Upper lobe of left lung (tissue), 6 donors: ENCODE measurements at regions not wholly inside any gene's neighbourhood (a gene's known extent, or its start where the extent isn't known, plus 50 kb on each side); places are given as distances from the start of the nearest gene placed in this dataset.

Experiments used
- ATAC-seq, 2 donors: fragments of 200-7000 bp; cut with Tn5 transposase; one replicate each; pipeline ENCODE4 v1.9.1; 2022; ENCODE audit warnings: mild to moderate bottlenecking in 2 of 2, moderate library complexity in 2 of 2; ENCODE audit not compliant: low FRiP score in 2 of 2
- DNase-seq, 2 donors: peaks; one replicate each; pipeline ENCODE4 v3.0.0-alpha.2; 2019 to 2020
- H3K27ac ChIP-seq, 4 donors: fragments of 200-600 bp; sonication (generic); one replicate each; pipeline ENCODE4 v1.5.1; 2016 to 2019
- H3K27me3 ChIP-seq, 4 donors: fragments of 200-600 bp; sonication (generic); one replicate each; pipeline ENCODE4 v1.5.1; 2017 to 2019
- H3K36me3 ChIP-seq, 4 donors: fragments of 200-600 bp; sonication (generic); one replicate each; pipeline ENCODE4 v1.5.1; 2016 to 2019
- H3K4me1 ChIP-seq, 4 donors: fragments of 200-600 bp; sonication (generic); one replicate each; pipeline ENCODE4 v1.5.1; 2018 to 2019
- H3K4me3 ChIP-seq, 4 donors: fragments of 200-600 bp; sonication (generic); one replicate each; pipeline ENCODE4 v1.5.1; 2017 to 2019; ENCODE audit warnings: mild to moderate bottlenecking in 2 of 4, moderate library complexity in 1 of 4
- H3K9me3 ChIP-seq, 4 donors: fragments of 200-600 bp; sonication (generic); one replicate each; pipeline ENCODE4 v1.5.1; 2018 to 2019
- EP300 ChIP-seq, 4 donors: sonication (generic); formaldehyde crosslinking; IDR thresholded peaks; one replicate each; pipeline ENCODE4 v1.5.1; 2017; ENCODE audit warnings: antibody characterized with exemption in 4 of 4, control low read depth in 2 of 4
- POLR2A ChIP-seq, 4 donors: fragments of 450-650 bp; IDR thresholded peaks; one replicate each; pipeline ENCODE4 v1.5.1; 2016 to 2017; ENCODE audit warnings: antibody characterized with exemption in 4 of 4, mild to moderate bottlenecking in 2 of 4
- POLR2AphosphoS5 ChIP-seq, 2 donors: sonication (generic); formaldehyde crosslinking; IDR thresholded peaks; one replicate each; pipeline ENCODE4 v1.5.1; 2017; ENCODE audit warnings: antibody characterized with exemption in 2 of 2
- WGBS, 2 donors: methylation state at CpG; one replicate each; pipeline ENCODE4 v1.1.5; 2017 to 2018; 5-methylcytosine and 5-hydroxymethylcytosine counted together
- TF ChIP-seq, protein P1 (sequence below), 6 experiments: fragments of 450-650 bp in 4 of 6; fragments of 200-600 bp in 2 of 6; sonication (generic) in 2 of 6; IDR thresholded peaks; one replicate each; pipeline ENCODE4 v1.5.1; 2016 to 2019; ENCODE audit warnings: antibody characterized with exemption in 6 of 6
- donor health status: DM: no; HTN: no; CAD: no; lungs with moderate emphysema.
- donor health status: DM: no; HTN: yes; CAD: no; lungs with severe emphysema.

GRCh38 chr5:135222771-135223170 is 176.3 kb downstream of the MACROH2A1 start:
- no peaks in the 10 kb centered on the region for H3K27me3 ChIP-seq
- no peak overlapping the region for H3K27ac ChIP-seq
- 91 to 94% methylated on average over 3 of the region's 3 CpGs for WGBS, 2 donors
- ATAC-seq (no peak), DNase-seq (no peak)
- no peaks in the 10 kb centered on the region for H3K9me3 ChIP-seq
- H3K4me1 ChIP-seq, result peaks cover 0 to 9% (median 6%) of the 10 kb centered on the region in 4 donors
- H3K4me3 ChIP-seq, result no peak overlapping the region
- TF ChIP-seq POLR2AphosphoS5 (IDR thresholded peaks at IDR 0.05), result no peak
- H3K36me3 ChIP-seq, result no peaks in the 10 kb centered on the region

DNA sequence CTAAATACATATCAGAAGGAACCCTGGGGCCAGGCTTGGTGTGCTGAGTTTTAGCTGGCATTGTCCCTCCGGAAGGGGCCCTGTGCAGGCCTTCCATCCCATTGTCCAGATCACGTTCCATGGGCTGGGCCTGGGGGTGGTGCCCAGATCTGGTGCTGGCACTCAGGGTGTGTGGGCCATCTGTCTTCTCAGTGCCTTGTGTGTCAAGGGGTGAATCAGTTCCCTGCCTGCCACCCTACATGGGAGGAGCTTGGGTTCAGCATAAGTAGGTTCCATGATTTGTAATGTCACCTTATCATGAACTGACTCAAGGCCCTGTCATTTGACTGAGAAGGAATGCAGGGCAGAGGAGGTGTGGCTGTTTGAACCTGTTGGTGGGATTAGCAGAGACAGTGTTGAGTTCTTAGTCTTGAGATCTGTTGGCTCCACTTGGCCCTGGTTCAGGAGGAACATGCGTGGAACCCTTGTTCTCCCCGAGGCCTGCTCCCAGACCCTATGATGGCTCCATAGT is 176.8 kb downstream of the MACROH2A1 start:
- Histone ChIP-seq H3K27me3 (no peaks in the 10 kb centered on the region), H3K36me3 (no peaks in the 10 kb centered on the region), H3K9me3 (no peaks in the 10 kb centered on the region), H3K4me1 (peaks cover 0 to 9% (median 6%) of the 10 kb centered on the region in 4 donors), H3K4me3 (no peak overlapping the region), H3K27ac (no peak overlapping the region)
- ATAC-seq (no peak), DNase-seq (no peak)
- WGBS, 2 donors, result 97 to 100% methylated on average over 2 to 4 of the region's 4 CpGs
- TF ChIP-seq, protein P1, sequence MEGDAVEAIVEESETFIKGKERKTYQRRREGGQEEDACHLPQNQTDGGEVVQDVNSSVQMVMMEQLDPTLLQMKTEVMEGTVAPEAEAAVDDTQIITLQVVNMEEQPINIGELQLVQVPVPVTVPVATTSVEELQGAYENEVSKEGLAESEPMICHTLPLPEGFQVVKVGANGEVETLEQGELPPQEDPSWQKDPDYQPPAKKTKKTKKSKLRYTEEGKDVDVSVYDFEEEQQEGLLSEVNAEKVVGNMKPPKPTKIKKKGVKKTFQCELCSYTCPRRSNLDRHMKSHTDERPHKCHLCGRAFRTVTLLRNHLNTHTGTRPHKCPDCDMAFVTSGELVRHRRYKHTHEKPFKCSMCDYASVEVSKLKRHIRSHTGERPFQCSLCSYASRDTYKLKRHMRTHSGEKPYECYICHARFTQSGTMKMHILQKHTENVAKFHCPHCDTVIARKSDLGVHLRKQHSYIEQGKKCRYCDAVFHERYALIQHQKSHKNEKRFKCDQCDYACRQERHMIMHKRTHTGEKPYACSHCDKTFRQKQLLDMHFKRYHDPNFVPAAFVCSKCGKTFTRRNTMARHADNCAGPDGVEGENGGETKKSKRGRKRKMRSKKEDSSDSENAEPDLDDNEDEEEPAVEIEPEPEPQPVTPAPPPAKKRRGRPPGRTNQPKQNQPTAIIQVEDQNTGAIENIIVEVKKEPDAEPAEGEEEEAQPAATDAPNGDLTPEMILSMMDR (IDR thresholded peaks at IDR 0.05), result no peak
- TF ChIP-seq EP300 (IDR thresholded peaks at IDR 0.05), result no peak
- TF ChIP-seq POLR2A (IDR thresholded peaks at IDR 0.05), result no peak

DNA sequence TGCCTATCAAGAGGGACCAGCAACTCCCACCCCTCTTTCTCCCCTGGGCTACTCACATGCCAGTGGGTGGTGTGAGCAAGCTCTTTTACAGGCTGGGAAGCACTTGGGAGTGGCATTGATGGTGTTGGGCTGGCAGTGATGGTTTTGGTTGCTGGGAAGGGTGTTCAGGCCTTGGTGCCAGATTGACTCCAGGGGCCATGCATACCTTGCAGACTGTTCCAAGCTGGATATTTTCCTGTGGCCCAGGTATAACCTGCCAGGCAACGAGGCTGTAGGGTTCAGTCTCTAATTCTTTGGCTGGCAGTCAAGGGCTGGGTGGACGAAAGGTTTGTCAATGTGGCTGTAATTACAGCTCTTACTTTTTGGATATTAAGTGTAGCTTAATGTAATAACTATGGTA is 177.3 kb downstream of the MACROH2A1 start:
- Histone ChIP-seq H3K4me1 (peaks cover 0 to 8% (median 5%) of the 10 kb centered on the region in 4 donors), H3K36me3 (no peaks in the 10 kb centered on the region), H3K4me3 (no peak overlapping the region), H3K27ac (no peak overlapping the region), H3K9me3 (no peaks in the 10 kb centered on the region), H3K27me3 (no peaks in the 10 kb centered on the region)
- ATAC-seq, result no peak
- WGBS, 2 donors, result 82 to 93% methylated on average over 2 of the region's 2 CpGs
- no peak for DNase-seq
- TF ChIP-seq POLR2AphosphoS5 (IDR thresholded peaks at IDR 0.05), result no peak
- TF ChIP-seq EP300 (IDR thresholded peaks at IDR 0.05), result no peak
- TF ChIP-seq POLR2A (IDR thresholded peaks at IDR 0.05), result no peak
- TF ChIP-seq, protein P1 (IDR thresholded peaks at IDR 0.05), result no peak

- Histone ChIP-seq H3K27ac (no peak overlapping the region), H3K4me1 (peaks cover 0 to 5% (median 2%) of the 10 kb centered on the region in 4 donors), H3K4me3 (no peak overlapping the region), H3K9me3 (no peaks in the 10 kb centered on the region), H3K27me3 (no peaks in the 10 kb centered on the region), H3K36me3 (no peaks in the 10 kb centered on the region)
- ATAC-seq, result no peak
- WGBS, 2 donors, result 85 to 91% methylated on average over 3 of the region's 3 CpGs
- DNase-seq, result no peak
- TF ChIP-seq EP300 (IDR thresholded peaks at IDR 0.05), result no peak
- TF ChIP-seq POLR2A (IDR thresholded peaks at IDR 0.05), result no peak
- TF ChIP-seq, protein P1 (IDR thresholded peaks at IDR 0.05), result no peak
- no peak for TF ChIP-seq POLR2AphosphoS5 (IDR thresholded peaks at IDR 0.05)
Measured at GRCh38 chr5:135221187-135221473, 177.9 kb downstream of the MACROH2A1 start.

GRCh38 chr5:135220394-135221186 is 178.4 kb downstream of the MACROH2A1 start:
- Histone ChIP-seq H3K27ac (no peak overlapping the region), H3K36me3 (no peaks in the 10 kb centered on the region), H3K4me3 (no peak overlapping the region), H3K4me1 (peaks cover 0 to 4% (median 0%) of the 10 kb centered on the region in 4 donors), H3K27me3 (no peaks in the 10 kb centered on the region), H3K9me3 (no peaks in the 10 kb centered on the region)
- DNase-seq, result no peak
- no peak for ATAC-seq
- TF ChIP-seq POLR2AphosphoS5 (IDR thresholded peaks at IDR 0.05) (no peak), EP300 (IDR thresholded peaks at IDR 0.05) (no peak), POLR2A (IDR thresholded peaks at IDR 0.05) (no peak)
- TF ChIP-seq, protein P1 (IDR thresholded peaks at IDR 0.05), result no peak
- WGBS, 2 donors, result 88 to 90% methylated on average over 4 to 7 of the region's 7 CpGs
